Natural killer cell (primary cell): ENCODE measurements at regions not wholly inside any gene's neighbourhood (a gene's known extent, or its start where the extent isn't known, plus 50 kb on each side); places are given as distances from the start of the nearest gene placed in this dataset.

Experiments used
- ATAC-seq, 3 donors: fragments of 150-1000 bp in 2 of 3; fragments of 200-7000 bp in 1 of 3; cut with Tn5 transposase; 1 replicate in 1 of 3; 2 replicates in 2 of 3; pipeline ENCODE4 v1.10.0; 2021; ENCODE audit warnings: mild to moderate bottlenecking in 2 of 3, moderate library complexity in 2 of 3
- DNase-seq, 2 donors: peaks; one replicate each; pipeline versions ENCODE4 v3.0.0 to v3.0.0-alpha.2; 2013 to 2021; ENCODE audit warnings: mixed read lengths in 1 of 2
- H3K27ac ChIP-seq: one replicate; pipeline ENCODE4 v1.5.1; 2013; ENCODE audit warnings: mild to moderate bottlenecking, low read length
- H3K27me3 ChIP-seq: one replicate; pipeline ENCODE4 v1.6.1; 2013; ENCODE audit warnings: low read length; ENCODE audit not compliant: control insufficient read depth, insufficient read depth
- H3K36me3 ChIP-seq: one replicate; pipeline ENCODE4 v1.6.1; 2013; ENCODE audit warnings: low read length; ENCODE audit not compliant: control insufficient read depth, insufficient read depth
- H3K4me1 ChIP-seq: one replicate; pipeline ENCODE4 v1.6.1; 2013; ENCODE audit warnings: low read length; ENCODE audit not compliant: control insufficient read depth, insufficient read depth
- H3K4me3 ChIP-seq: one replicate; pipeline ENCODE4 v1.5.1; 2013; ENCODE audit warnings: low read length
- H3K9me3 ChIP-seq: one replicate; pipeline ENCODE4 v1.6.1; 2013; ENCODE audit warnings: low read length; ENCODE audit not compliant: control insufficient read depth, insufficient read depth
- H3K27ac Mint-ChIP-seq, 2 donors: one replicate each; pipeline ENCODE4 v1.8.0; 2022; ENCODE audit warnings: mild to moderate bottlenecking in 2 of 2, mixed read lengths in 2 of 2, moderate library complexity in 1 of 2
- H3K27me3 Mint-ChIP-seq, 2 donors: one replicate each; pipeline ENCODE4 v1.8.0; 2022; ENCODE audit warnings: low read depth in 2 of 2, mixed read lengths in 2 of 2
- H3K36me3 Mint-ChIP-seq: one replicate; pipeline ENCODE4 v1.8.0; 2022; ENCODE audit warnings: mixed read lengths
- H3K4me1 Mint-ChIP-seq, 2 donors: one replicate each; pipeline ENCODE4 v1.8.0; 2022; ENCODE audit warnings: mixed read lengths in 2 of 2
- H3K4me3 Mint-ChIP-seq: one replicate; pipeline ENCODE4 v1.8.0; 2022; ENCODE audit warnings: mild to moderate bottlenecking, moderate library complexity, mixed read lengths
- H3K9me3 Mint-ChIP-seq, 2 donors: one replicate each; pipeline ENCODE4 v1.8.0; 2022; ENCODE audit warnings: mixed read lengths in 2 of 2
- CTCF ChIP-seq: fragments of 200-600 bp; IDR thresholded peaks from one replicate; pipeline ENCODE4 v1.8.0; 2022; ENCODE audit warnings: antibody characterized with exemption
- WGBS: methylation state at CpG from one replicate; pipeline ENCODE4 v1.1.7; 2013; ENCODE audit warnings: missing lambda C conversion rate; ENCODE audit not compliant: insufficient coverage; 5-methylcytosine and 5-hydroxymethylcytosine counted together
- intact Hi-C: fragments of 100-400 bp; cut with micrococcal nuclease; formaldehyde crosslinking; loops from one replicate; pipeline ENCODE4 v1.14.2; 2022

- 95% methylated on average over 4 of the region's 4 CpGs for WGBS
- no peaks in the 10 kb centered on the region for H3K36me3 ChIP-seq
Observed at GRCh38 chr1:189022015-189022414, 1455.6 kb downstream of the BRINP3 start.

GRCh38 chr1:189027512-189027911, 1450.2 kb downstream of the BRINP3 start:
- 88% methylated on average over 5 of the region's 5 CpGs for WGBS
- no peaks in the 10 kb centered on the region for H3K4me1 Mint-ChIP-seq
- H3K4me3 Mint-ChIP-seq = no peak overlapping the region
- Histone ChIP-seq H3K36me3 (no peaks in the 10 kb centered on the region), H3K27me3 (no peaks in the 10 kb centered on the region), H3K4me1 (no peaks in the 10 kb centered on the region), H3K27ac (no peak overlapping the region), H3K4me3 (no peak overlapping the region), H3K9me3 (peaks cover 5% of the 10 kb centered on the region)
- no peak for ATAC-seq
- no peaks in the 10 kb centered on the region for H3K36me3 Mint-ChIP-seq
- no peak overlapping the region for H3K27ac Mint-ChIP-seq
- no peaks in the 10 kb centered on the region for H3K27me3 Mint-ChIP-seq
- intact Hi-C loops = no loop called here
- no peak for TF ChIP-seq CTCF
- DNase-seq = no peak
- peaks cover 9 to 18% of the 10 kb centered on the region in 2 donors for H3K9me3 Mint-ChIP-seq

More at GRCh38 chr1:189022015-189022414, 1455.6 kb downstream of the BRINP3 start:
- peaks cover 19 to 23% of the 10 kb centered on the region in 2 donors for H3K9me3 Mint-ChIP-seq
- intact Hi-C loops = no loop called here
- Histone ChIP-seq H3K4me3 (no peak overlapping the region), H3K9me3 (peaks cover 6% of the 10 kb centered on the region), H3K4me1 (no peaks in the 10 kb centered on the region), H3K27me3 (no peaks in the 10 kb centered on the region), H3K27ac (no peak overlapping the region)
- no peak overlapping the region for H3K4me3 Mint-ChIP-seq
- H3K4me1 Mint-ChIP-seq = no peaks in the 10 kb centered on the region
- TF ChIP-seq CTCF = no peak
- no peaks in the 10 kb centered on the region for H3K27me3 Mint-ChIP-seq
- H3K36me3 Mint-ChIP-seq = peaks cover 9% of the 10 kb centered on the region
- no peak for DNase-seq
- H3K27ac Mint-ChIP-seq = no peak overlapping the region
- ATAC-seq = no peak

- Mint-ChIP-seq H3K36me3 (no peaks in the 10 kb centered on the region), H3K27ac (no peak overlapping the region), H3K4me1 (no peaks in the 10 kb centered on the region), H3K9me3 (peaks cover 3 to 7% of the 10 kb centered on the region in 2 donors), H3K4me3 (no peak overlapping the region), H3K27me3 (no peaks in the 10 kb centered on the region)
- Histone ChIP-seq H3K27ac (no peak overlapping the region), H3K9me3 (peaks cover 5% of the 10 kb centered on the region), H3K4me1 (no peaks in the 10 kb centered on the region), H3K27me3 (no peaks in the 10 kb centered on the region), H3K36me3 (no peaks in the 10 kb centered on the region), H3K4me3 (no peak overlapping the region)
- intact Hi-C loops = no loop called here
- no peak for DNase-seq
- ATAC-seq = no peak
- TF ChIP-seq CTCF = no peak
Observed at GRCh38 chr1:189033169-189033568, 1444.5 kb downstream of the BRINP3 start.

- H3K27ac Mint-ChIP-seq = no peak overlapping the region
- no peaks in the 10 kb centered on the region for H3K27me3 ChIP-seq
- H3K27me3 Mint-ChIP-seq = no peaks in the 10 kb centered on the region
- H3K4me3 ChIP-seq = no peak overlapping the region
- WGBS = 71% methylated on average over 3 of the region's 3 CpGs
- H3K9me3 ChIP-seq = peaks cover 2% of the 10 kb centered on the region
- H3K27ac ChIP-seq = no peak overlapping the region
- peaks cover 3 to 7% of the 10 kb centered on the region in 2 donors for H3K9me3 Mint-ChIP-seq
- DNase-seq (no peak), ATAC-seq (no peak)
- intact Hi-C loops = no loop called here
- no peaks in the 10 kb centered on the region for H3K4me1 ChIP-seq
- no peaks in the 10 kb centered on the region for H3K4me1 Mint-ChIP-seq
- no peaks in the 10 kb centered on the region for H3K36me3 ChIP-seq
- no peak for TF ChIP-seq CTCF
- H3K36me3 Mint-ChIP-seq = no peaks in the 10 kb centered on the region
- no peak overlapping the region for H3K4me3 Mint-ChIP-seq
Observed at GRCh38 chr1:189036628-189037027, 1441.0 kb downstream of the BRINP3 start.
